K562 (cell line): ENCODE measurements at regions not wholly inside any gene's neighbourhood (a gene's known extent, or its start where the extent isn't known, plus 50 kb on each side); places are given as distances from the start of the nearest gene placed in this dataset.

ENCODE experiments used
- ATAC-seq: fragments of 200-7000 bp; cut with Tn5 transposase; 3 replicates; pipeline ENCODE4 v1.9.1; 2020; ENCODE audit warnings: moderate library complexity
- BruUV-seq: library from RNA; stranded (reverse); fragments of 400-500 nt; replicated peaks from 2 replicates; lab custom pipeline; 2021; lab: Mats Ljungman, UMichigan
- CTCF ChIA-PET: fragments of 300-600 bp; formaldehyde crosslinking; extraction: SDS; loops from one replicate; lab custom pipeline; 2021; ENCODE audit warnings: low intra/inter-chr PET ratio; lab: Yijun Ruan, JAX
- POLR2A ChIA-PET: fragments of 300-600, 350-650 bp; sonication (Branson Sonifier 250); formaldehyde crosslinking; extraction: SDS; loops from one replicate; lab custom pipeline; 2021; ENCODE audit warnings: antibody characterized with exemption, inconsistent platforms; lab: Yijun Ruan, JAX
- DNase-seq, 4 experiments: peaks; one replicate each; pipeline versions ENCODE4 v3.0.0 to v3.0.0-alpha.2; 2011 to 2018; ENCODE audit warnings: low spot score in 3 of 4, mixed read lengths in 3 of 4; ENCODE audit errors: extremely low read depth in 1 of 4
- FAIRE-seq: peaks from 2 replicates; lab custom pipeline; 2011; peaks lifted over from hg19 to GRCh38; lab: Jason Lieb, UNC
- H2AFZ ChIP-seq: 2 replicates; pipeline ENCODE4 v1.6.0; 2011; ENCODE audit warnings: low read depth, low read length, control low read depth, inconsistent platforms
- H3K27ac ChIP-seq: fragments of 200-600 bp; 3 replicates; pipeline ENCODE4 v1.8.0; 2011; ENCODE audit warnings: low read depth, mild to moderate bottlenecking, control low read depth, inconsistent platforms, low read length, moderate library complexity, mixed read lengths; ENCODE audit errors: extremely low read depth
- H3K27me3 ChIP-seq, 2 experiments: fragments of 300-600 bp in 1 of 2; 2 replicates in 1 of 2; 3 replicates in 1 of 2; pipeline versions ENCODE4 v1.6.0 to v1.8.0; 2011; ENCODE audit warnings: inconsistent platforms in 2 of 2, low read length in 2 of 2, mild to moderate bottlenecking in 1 of 2, mixed read lengths in 1 of 2, moderate library complexity in 1 of 2; ENCODE audit not compliant: control insufficient read depth in 2 of 2, insufficient read depth in 2 of 2
- H3K36me3 ChIP-seq: fragments of 300-600 bp; 3 replicates; pipeline ENCODE4 v1.8.0; 2011; ENCODE audit warnings: mild to moderate bottlenecking, low read length, inconsistent platforms; ENCODE audit not compliant: control insufficient read depth, insufficient read depth
- H3K4me1 ChIP-seq, 2 experiments: fragments of 200-600 bp in 1 of 2; replicated peaks in 1 of 2; 2 replicates in 1 of 2; 3 replicates in 1 of 2; pipeline versions ENCODE4 v1.5.1 to v1.8.0; 2011; ENCODE audit warnings: inconsistent platforms in 2 of 2, low read length in 2 of 2, mild to moderate bottlenecking in 1 of 2, mixed read lengths in 1 of 2, moderate library complexity in 1 of 2; ENCODE audit not compliant: control insufficient read depth in 2 of 2, insufficient read depth in 2 of 2
- H3K4me2 ChIP-seq: 2 replicates; pipeline ENCODE4 v1.6.1; 2011; ENCODE audit warnings: low read length, control low read depth, inconsistent platforms, mixed read lengths; ENCODE audit not compliant: insufficient read depth
- H3K4me3 ChIP-seq: fragments of 200-600 bp; sonication (generic), shearing (Covaris generic); 2 replicates; pipeline ENCODE4 v1.5.1; 2016; ENCODE audit warnings: control low read depth, inconsistent platforms
- H3K79me2 ChIP-seq: fragments of 200-600 bp; 3 replicates; pipeline ENCODE4 v1.8.0; 2011; ENCODE audit warnings: low read length, inconsistent platforms; ENCODE audit not compliant: control insufficient read depth, insufficient read depth
- H3K9ac ChIP-seq, 2 experiments: 2 replicates each; pipeline versions ENCODE4 v1.6.0 to v1.6.1; 2011; ENCODE audit warnings: low read depth in 2 of 2, low read length in 2 of 2, control low read depth in 1 of 2, inconsistent platforms in 1 of 2, mild to moderate bottlenecking in 1 of 2, mixed read lengths in 1 of 2; ENCODE audit not compliant: insufficient read depth in 1 of 2
- H3K9me1 ChIP-seq: one replicate; pipeline ENCODE4 v1.6.0; 2011; ENCODE audit warnings: inconsistent platforms, mild to moderate bottlenecking, low read length, moderate library complexity; ENCODE audit not compliant: control insufficient read depth, insufficient read depth
- H3K9me3 ChIP-seq: replicated peaks from 2 replicates; pipeline ENCODE4 v1.5.1; 2011; ENCODE audit warnings: low read depth, low read length, inconsistent platforms; ENCODE audit not compliant: control insufficient read depth, insufficient read depth
- H4K20me1 ChIP-seq: replicated peaks from 2 replicates; pipeline ENCODE4 v1.6.1; 2011; ENCODE audit warnings: low read length, inconsistent platforms, mixed read lengths; ENCODE audit not compliant: control insufficient read depth, insufficient read depth
- GABPB1 ChIP-seq: sonication (generic); formaldehyde crosslinking; IDR thresholded peaks from 2 replicates; pipeline ENCODE4 v1.8.0; 2022; ENCODE audit warnings: mild to moderate bottlenecking, missing genetic modification reagents
- GTF2A2 ChIP-seq: IDR thresholded peaks from 2 replicates; pipeline ENCODE4 v1.6.1; 2016; ENCODE audit warnings: mild to moderate bottlenecking, missing genetic modification characterization, missing compliant biosample characterization
- JUN ChIP-seq, 2 experiments: sonication (generic) in 1 of 2; formaldehyde crosslinking in 1 of 2; IDR thresholded peaks; 2 replicates each; pipeline versions ENCODE4 v1.6.1 to v1.8.0; 2012 to 2022; ENCODE audit warnings: borderline replicate concordance in 2 of 2, mild to moderate bottlenecking in 2 of 2, improper control_type of control experiment in 1 of 2, low read depth in 1 of 2, low read length in 1 of 2, missing genetic modification reagents in 1 of 2
- KLF13 ChIP-seq: fragments of 450-650 bp; IDR thresholded peaks from 2 replicates; pipeline ENCODE4 v1.6.1; 2016; ENCODE audit warnings: missing genetic modification characterization, low read depth, mild to moderate bottlenecking, missing compliant biosample characterization, moderate library complexity, borderline replicate concordance
- MCM2 ChIP-seq: fragments of 450-650 bp; IDR thresholded peaks from 2 replicates; pipeline ENCODE4 v1.6.1; 2017; ENCODE audit warnings: low read depth, mild to moderate bottlenecking
- NCOA6 ChIP-seq: fragments of 450-650 bp; IDR thresholded peaks from 2 replicates; pipeline ENCODE4 v1.6.1; 2017; ENCODE audit warnings: mild to moderate bottlenecking
- NONO ChIP-seq, 2 experiments: fragments of 200-400 bp in 1 of 2; fragments of 450-650 bp in 1 of 2; formaldehyde crosslinking in 1 of 2; IDR thresholded peaks; 2 replicates each; pipeline ENCODE4 v1.6.1; 2017; ENCODE audit warnings: low read depth in 2 of 2, mild to moderate bottlenecking in 2 of 2, moderate library complexity in 2 of 2, low read length in 1 of 2
- PHB2 ChIP-seq: fragments of 450-650 bp; IDR thresholded peaks from 2 replicates; pipeline ENCODE4 v1.6.1; 2017; ENCODE audit warnings: low read depth
- PML ChIP-seq: IDR thresholded peaks from 2 replicates; pipeline ENCODE4 v1.6.1; 2012; ENCODE audit warnings: low read length, inconsistent platforms
- SMAD4 ChIP-seq: fragments of 250-450 bp; sonication (Bioruptor Pico); conservative IDR thresholded peaks from 2 replicates; pipeline ENCODE4 v1.8.0; 2021; ENCODE audit warnings: inconsistent platforms, mild to moderate bottlenecking, moderate library complexity
- ZNF184 ChIP-seq: sonication (generic); formaldehyde crosslinking; IDR thresholded peaks from 2 replicates; pipeline ENCODE4 v1.5.0; 2020; ENCODE audit warnings: missing genetic modification reagents
- ZNF197 ChIP-seq: fragments of 200-800 bp; sonication (Bioruptor generic); IDR thresholded peaks from 2 replicates; pipeline ENCODE4 v1.6.1; 2016; ENCODE audit warnings: low read depth, missing genetic modification characterization, missing compliant biosample characterization
- ZNF3 ChIP-seq: fragments of 250-450 bp; sonication (Bioruptor Pico); IDR thresholded peaks from 2 replicates; pipeline ENCODE4 v1.5.0; 2021; ENCODE audit warnings: mild to moderate bottlenecking, moderate library complexity
- WGBS: fragments of 100-300 bp; shearing (Covaris generic); methylation state at CpG from one replicate; pipeline ENCODE4 v1.1.6; 2016; ENCODE audit warnings: low coverage, mixed read lengths; ENCODE audit not compliant: insufficient coverage; ENCODE audit errors: missing lambda C conversion rate; 5-methylcytosine and 5-hydroxymethylcytosine counted together
- in situ Hi-C: fragments of 300-500 bp; cut with MboI; formaldehyde crosslinking; loops from 4 replicates; pipeline ENCODE4 v1.15.0; 2018; ENCODE audit warnings: inconsistent platforms, mixed read lengths
- intact Hi-C: fragments of 100-400 bp; cut with micrococcal nuclease; formaldehyde crosslinking; loops from 2 replicates; pipeline ENCODE4 v1.14.2; 2022
- TF ChIP-seq, protein P1 (sequence below): sonication (generic); formaldehyde crosslinking; IDR thresholded peaks from 2 replicates; pipeline ENCODE4 v1.8.1; 2023; ENCODE audit warnings: mild to moderate bottlenecking, missing genetic modification reagents, moderate library complexity
- TF ChIP-seq, protein P2 (sequence below): sonication (generic); formaldehyde crosslinking; IDR thresholded peaks from 2 replicates; pipeline ENCODE4 v1.8.0; 2022; ENCODE audit warnings: mild to moderate bottlenecking, missing genetic modification reagents, borderline replicate concordance
- TF ChIP-seq, protein P3 (sequence below): fragments of 450-650 bp; formaldehyde crosslinking; IDR thresholded peaks from 2 replicates; pipeline ENCODE4 v1.4.0; 2022; ENCODE audit warnings: missing genetic modification characterization
- TF ChIP-seq, protein P4 (sequence below): fragments of 450-650 bp; formaldehyde crosslinking; conservative IDR thresholded peaks from 2 replicates; pipeline ENCODE4 v1.4.0; 2022; ENCODE audit warnings: mild to moderate bottlenecking, missing genetic modification characterization

DNA sequence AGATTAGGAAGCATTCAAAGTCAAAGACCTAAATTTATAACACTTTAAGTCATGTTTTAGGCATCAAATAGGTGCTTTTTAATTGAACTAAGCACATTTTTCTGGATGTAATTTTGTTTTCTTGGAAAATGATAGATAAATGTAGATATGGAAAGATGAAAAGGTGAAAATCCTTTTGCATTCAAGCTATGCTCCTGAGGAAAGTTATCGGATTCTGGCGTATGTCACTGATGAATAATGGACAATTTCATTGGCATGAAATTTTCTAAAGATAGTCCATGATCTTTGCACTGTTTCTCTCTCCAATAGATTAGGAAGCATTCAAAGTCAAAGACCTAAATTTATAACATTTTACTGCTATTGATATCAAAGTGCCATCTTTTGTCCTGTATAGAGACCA is 444.2 kb upstream of the PABPC4L start:
- in situ Hi-C loops (no loop called here), intact Hi-C loops (no loop called here)
- Histone ChIP-seq H3K27ac (no peak overlapping the region), H3K27me3 (no peaks in the 10 kb centered on the region), H3K9me3 (no peaks in the 10 kb centered on the region; the same call in 1 of the 2 replicates), H3K9ac (no peak overlapping the region), H2AFZ (no peak overlapping the region), H3K36me3 (no peaks in the 10 kb centered on the region), H3K4me1 (no peaks in the 10 kb centered on the region), H3K4me2 (no peak overlapping the region), H3K79me2 (no peaks in the 10 kb centered on the region), H3K4me3 (no peak overlapping the region), H3K9me1 (no peaks in the 10 kb centered on the region), H4K20me1 (no peaks in the 10 kb centered on the region)
- FAIRE-seq (no peak), DNase-seq (no peak), ATAC-seq (no peak)
- WGBS = 4% methylated on average over 2 of the region's 2 CpGs
- POLR2A ChIA-PET = no interaction called here
- no TSS peak for BruUV-seq
- CTCF ChIA-PET = no interaction called here
- TF ChIP-seq, protein P1, sequence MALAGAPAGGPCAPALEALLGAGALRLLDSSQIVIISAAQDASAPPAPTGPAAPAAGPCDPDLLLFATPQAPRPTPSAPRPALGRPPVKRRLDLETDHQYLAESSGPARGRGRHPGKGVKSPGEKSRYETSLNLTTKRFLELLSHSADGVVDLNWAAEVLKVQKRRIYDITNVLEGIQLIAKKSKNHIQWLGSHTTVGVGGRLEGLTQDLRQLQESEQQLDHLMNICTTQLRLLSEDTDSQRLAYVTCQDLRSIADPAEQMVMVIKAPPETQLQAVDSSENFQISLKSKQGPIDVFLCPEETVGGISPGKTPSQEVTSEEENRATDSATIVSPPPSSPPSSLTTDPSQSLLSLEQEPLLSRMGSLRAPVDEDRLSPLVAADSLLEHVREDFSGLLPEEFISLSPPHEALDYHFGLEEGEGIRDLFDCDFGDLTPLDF = no peak
- TF ChIP-seq PML (no peak), JUN (IDR thresholded peaks at IDR 0.05; ENCODE audit: borderline replicate concordance, low read depth, low read length) (no peak), JUN (CRISPR knock-in tag; IDR thresholded peaks at IDR 0.05; ENCODE audit: borderline replicate concordance) (no peak), SMAD4 (CRISPR knock-in tag) (no peak), PHB2 (no peak), ZNF3 (no peak), MCM2 (no peak), GTF2A2 (tag) (no peak), KLF13 (tag) (no peak), ZNF197 (no peak), NCOA6 (no peak), NONO (IDR thresholded peaks at IDR 0.05; ENCODE audit: low read depth in 2 of 2, low read length in 1 of 2) (no peak), ZNF184 (CRISPR knock-in tag) (no peak), GABPB1 (CRISPR knock-in tag) (no peak)
- TF ChIP-seq, protein P2, sequence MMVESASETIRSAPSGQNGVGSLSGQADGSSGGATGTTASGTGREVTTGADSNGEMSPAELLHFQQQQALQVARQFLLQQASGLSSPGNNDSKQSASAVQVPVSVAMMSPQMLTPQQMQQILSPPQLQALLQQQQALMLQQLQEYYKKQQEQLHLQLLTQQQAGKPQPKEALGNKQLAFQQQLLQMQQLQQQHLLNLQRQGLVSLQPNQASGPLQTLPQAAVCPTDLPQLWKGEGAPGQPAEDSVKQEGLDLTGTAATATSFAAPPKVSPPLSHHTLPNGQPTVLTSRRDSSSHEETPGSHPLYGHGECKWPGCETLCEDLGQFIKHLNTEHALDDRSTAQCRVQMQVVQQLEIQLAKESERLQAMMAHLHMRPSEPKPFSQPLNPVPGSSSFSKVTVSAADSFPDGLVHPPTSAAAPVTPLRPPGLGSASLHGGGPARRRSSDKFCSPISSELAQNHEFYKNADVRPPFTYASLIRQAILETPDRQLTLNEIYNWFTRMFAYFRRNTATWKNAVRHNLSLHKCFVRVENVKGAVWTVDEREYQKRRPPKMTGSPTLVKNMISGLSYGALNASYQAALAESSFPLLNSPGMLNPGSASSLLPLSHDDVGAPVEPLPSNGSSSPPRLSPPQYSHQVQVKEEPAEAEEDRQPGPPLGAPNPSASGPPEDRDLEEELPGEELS (CRISPR knock-in tag) = no peak
- TF ChIP-seq, protein P3, sequence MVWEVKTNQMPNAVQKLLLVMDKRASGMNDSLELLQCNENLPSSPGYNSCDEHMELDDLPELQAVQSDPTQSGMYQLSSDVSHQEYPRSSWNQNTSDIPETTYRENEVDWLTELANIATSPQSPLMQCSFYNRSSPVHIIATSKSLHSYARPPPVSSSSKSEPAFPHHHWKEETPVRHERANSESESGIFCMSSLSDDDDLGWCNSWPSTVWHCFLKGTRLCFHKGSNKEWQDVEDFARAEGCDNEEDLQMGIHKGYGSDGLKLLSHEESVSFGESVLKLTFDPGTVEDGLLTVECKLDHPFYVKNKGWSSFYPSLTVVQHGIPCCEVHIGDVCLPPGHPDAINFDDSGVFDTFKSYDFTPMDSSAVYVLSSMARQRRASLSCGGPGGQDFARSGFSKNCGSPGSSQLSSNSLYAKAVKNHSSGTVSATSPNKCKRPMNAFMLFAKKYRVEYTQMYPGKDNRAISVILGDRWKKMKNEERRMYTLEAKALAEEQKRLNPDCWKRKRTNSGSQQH (CRISPR knock-in tag) = no peak
- TF ChIP-seq, protein P4, sequence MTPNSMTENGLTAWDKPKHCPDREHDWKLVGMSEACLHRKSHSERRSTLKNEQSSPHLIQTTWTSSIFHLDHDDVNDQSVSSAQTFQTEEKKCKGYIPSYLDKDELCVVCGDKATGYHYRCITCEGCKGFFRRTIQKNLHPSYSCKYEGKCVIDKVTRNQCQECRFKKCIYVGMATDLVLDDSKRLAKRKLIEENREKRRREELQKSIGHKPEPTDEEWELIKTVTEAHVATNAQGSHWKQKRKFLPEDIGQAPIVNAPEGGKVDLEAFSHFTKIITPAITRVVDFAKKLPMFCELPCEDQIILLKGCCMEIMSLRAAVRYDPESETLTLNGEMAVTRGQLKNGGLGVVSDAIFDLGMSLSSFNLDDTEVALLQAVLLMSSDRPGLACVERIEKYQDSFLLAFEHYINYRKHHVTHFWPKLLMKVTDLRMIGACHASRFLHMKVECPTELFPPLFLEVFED = no peak
